ENCODE measurements at regions not wholly inside any gene's neighbourhood (a gene's known extent, or its start where the extent isn't known, plus 50 kb on each side); places are given as distances from the start of the nearest gene placed in this dataset.

DNA sequence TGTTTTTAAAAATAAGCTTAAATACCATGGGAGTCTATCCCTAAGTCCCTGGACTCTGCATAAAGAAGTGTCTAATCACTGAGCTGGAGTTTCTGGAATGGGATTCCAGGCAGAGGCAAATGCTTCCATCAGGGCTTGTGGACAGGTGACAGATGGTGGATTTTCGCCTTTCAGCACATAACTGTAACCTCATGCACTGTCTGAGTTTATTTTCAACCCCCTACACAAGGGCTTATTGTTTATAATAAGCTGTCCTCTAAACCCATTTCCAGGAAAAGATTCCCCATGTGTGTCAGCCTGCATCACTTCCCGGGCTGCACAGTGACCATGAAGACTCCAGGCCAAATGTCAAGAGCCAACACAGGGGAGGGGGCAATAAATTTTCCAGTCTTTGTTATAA is 264.0 kb downstream of the PIK3R1 start:
- DNase-seq (ENCODE audit: low read depth in 2 of 2): no peak

- DNase-seq (ENCODE audit: low read depth in 2 of 2): no peak
Measured at GRCh38 chr5:68480335-68480940, 264.9 kb downstream of the PIK3R1 start.

- DNase-seq (ENCODE audit: low read depth in 2 of 2): no peak
Measured at GRCh38 chr5:68482199-68482598, 266.6 kb downstream of the PIK3R1 start.

DNA sequence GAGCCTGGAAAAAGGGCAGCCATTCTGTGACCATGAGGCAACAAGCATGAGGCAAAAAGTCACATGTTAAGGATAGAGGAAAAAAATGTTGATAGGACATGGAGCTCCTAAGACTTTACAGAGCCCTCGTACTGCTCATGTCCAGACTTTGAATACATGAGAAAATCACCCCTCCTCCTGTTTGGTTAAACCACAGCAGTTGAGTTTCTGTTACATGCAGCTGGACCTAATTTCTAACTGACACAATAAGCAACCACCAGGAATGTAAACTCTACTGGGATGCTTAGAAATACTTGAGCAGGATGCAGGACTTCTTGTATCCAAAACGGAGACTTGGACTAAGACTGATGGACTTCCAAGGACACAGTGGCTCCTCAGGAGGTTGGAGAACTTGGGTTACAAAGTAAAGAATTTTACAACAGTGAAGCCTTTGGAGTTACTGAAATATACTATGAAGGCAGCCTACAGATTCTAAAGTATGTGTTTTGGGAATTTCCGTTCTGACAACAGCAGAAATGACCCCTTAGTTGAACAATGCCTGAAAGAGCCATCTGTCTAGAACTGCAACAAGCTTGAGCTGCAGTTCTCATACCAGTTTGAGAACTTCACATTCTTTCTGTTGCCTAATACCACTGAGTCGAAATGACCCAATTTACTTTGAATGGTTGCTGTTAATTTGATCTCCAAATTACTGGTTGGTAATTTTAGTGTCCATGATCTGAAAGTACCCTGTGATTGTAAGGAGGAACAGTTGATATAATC is 268.9 kb downstream of the PIK3R1 start:
- DNase-seq (ENCODE audit: low read depth in 2 of 2): no peak

DNA sequence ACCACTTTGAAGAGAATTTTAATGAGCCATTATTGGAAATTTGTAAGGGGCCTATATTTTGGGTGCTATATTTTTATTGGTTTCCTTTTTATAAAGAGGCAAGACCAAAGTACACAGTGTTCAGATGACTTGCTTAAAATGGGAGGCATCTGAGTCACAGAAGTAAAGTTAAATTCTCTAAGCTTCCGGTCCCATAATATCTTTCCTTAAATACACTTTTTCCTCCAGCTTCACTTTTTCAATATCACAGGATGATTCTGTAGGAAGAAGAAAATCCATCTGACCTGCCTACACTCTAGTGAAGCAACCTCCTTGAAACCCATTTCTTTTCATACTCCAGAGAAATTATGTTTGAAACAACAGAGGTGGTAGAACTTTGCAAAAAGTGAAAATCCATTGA is 274.0 kb downstream of the PIK3R1 start:
- no peak for DNase-seq (ENCODE audit: low read depth in 2 of 2)

- DNase-seq (ENCODE audit: low read depth in 2 of 2): no peak
Measured at GRCh38 chr5:68490406-68490805, 274.9 kb downstream of the PIK3R1 start.

DNA sequence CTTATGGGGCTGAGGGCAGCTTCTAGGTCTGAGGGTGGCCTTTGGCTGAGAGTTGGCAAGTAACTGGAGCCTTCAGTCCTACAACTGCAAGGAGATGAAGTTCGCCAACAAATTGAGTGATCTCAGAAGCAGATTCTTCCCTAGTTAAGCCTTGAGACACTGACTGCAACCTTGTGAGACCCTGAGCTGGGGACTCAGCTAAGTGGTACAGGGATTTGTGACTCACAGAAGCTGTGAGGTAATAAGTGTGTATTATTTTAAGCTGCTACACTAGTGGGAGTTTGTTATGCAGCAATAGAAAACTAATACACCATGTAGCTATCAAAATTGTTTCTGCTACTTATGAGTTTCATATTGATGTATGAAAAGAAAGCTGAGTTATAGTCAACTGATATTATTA is 279.2 kb downstream of the PIK3R1 start:
- DNase-seq (ENCODE audit: low read depth in 2 of 2): no peak

DNA sequence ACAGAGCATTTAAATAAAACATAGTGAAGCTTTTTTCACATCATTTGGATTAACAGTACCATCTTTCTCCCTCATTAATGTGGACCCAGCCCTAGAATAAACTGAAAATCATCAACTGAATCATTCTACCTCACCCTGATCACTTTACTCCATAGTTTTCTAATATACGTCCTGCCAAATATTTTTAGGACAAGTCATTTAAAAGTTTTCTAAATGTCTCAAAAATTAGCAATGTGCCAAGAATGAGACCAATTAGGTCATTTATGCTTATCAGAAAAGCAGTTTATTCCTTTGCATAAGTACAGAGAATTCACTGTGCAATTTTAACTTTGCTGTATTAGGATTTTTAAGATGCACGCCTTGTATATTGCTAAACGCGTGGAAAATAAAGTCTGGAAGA is 284.4 kb downstream of the PIK3R1 start:
- DNase-seq (ENCODE audit: low read depth in 2 of 2): no peak

DNA sequence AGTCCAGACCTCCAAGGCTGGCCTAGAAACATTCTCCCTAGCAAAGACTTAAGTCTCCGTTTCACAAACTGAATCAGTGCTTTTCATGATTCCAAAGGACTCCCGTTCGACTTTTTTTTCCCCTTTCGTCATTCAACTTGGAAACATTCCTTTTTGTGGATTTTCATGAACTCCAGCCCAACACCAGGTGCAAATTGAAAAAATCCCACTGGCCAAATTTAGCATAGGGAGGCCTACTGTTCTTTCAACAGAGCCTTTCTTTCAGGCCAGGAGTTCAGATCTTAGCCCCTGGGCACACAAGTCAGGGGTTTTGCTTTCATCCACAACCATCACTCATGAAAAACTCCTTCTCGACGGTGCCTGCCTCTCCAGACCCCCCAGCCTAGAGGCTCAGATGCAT is 285.3 kb downstream of the PIK3R1 start:
- DNase-seq (ENCODE audit: low read depth in 2 of 2): no peak

GRCh38 chr5:68502531-68502930 is 287.0 kb downstream of the PIK3R1 start:
- no peak for DNase-seq (ENCODE audit: low read depth in 2 of 2)

DNA sequence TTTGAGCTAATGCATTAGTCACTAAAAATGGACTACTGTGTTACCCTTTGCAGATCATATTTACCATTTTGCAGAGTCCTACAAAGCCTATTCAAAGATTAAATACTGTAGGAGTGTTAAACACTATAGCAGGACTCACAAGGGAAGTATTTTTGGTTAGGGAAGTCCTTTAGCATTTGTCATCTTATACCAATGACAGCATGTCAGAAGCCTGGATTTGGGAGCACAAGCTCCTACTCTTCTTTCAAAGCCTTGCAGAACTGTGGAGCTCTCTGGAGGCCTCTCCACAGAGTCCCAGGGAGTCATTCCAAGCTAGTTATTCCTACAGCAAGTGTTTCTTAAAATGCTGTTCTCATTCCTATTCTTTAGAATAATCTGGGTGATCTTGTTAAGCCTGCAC is 288.8 kb downstream of the PIK3R1 start:
- no peak for DNase-seq (ENCODE audit: low read depth in 2 of 2)

GRCh38 chr5:68505917-68506860 is 290.6 kb downstream of the PIK3R1 start:
- no peak for DNase-seq (ENCODE audit: low read depth in 2 of 2)

GRCh38 chr5:68515514-68515913 is 300.0 kb downstream of the PIK3R1 start:
- DNase-seq (ENCODE audit: low read depth in 2 of 2): no peak

GRCh38 chr5:68518286-68518685 is 302.7 kb downstream of the PIK3R1 start:
- DNase-seq (ENCODE audit: low read depth in 2 of 2): no peak

DNA sequence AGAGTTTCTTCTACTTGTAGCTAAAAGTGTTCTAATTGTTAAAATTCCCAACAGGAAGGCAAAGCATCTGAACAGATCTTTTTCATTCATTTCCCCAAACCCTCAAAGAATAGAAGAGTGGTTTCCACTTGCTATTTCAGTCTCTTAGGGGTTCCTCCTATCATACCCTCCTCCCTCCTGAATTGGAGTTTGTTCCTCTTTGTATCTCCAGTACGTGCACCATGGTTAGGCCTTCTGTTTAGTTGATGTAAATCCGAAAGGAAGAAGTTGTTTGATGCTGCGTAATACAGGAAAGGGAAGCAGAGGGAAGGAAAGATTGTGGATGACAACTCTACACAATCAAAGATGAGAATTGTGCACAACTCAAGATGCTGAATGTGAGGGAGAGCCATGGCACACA is 303.6 kb downstream of the PIK3R1 start:
- no peak for DNase-seq (ENCODE audit: low read depth in 2 of 2)

DNA sequence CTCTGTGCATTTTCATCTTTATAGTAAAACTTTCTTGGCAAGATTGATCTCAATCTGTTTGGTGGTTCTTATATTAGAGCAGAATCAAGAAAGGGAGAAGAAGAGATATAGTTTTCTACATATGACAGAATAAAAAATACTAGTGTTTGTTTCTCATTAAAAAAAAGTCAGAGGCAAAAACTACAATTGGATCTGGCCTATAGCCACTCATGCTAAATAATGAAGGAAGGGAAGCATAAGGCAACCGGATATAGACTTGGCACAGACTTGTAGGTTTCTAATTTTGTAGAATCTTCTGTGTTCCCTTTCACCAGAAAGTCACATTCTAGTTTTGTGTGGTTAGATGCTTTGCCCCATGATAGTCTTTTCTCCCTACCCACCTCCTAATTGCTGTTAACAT is 306.2 kb downstream of the PIK3R1 start:
- DNase-seq (ENCODE audit: low read depth in 2 of 2): no peak

- DNase-seq (ENCODE audit: low read depth in 2 of 2): no peak
Measured at GRCh38 chr5:68522863-68523262, 307.3 kb downstream of the PIK3R1 start.

DNA sequence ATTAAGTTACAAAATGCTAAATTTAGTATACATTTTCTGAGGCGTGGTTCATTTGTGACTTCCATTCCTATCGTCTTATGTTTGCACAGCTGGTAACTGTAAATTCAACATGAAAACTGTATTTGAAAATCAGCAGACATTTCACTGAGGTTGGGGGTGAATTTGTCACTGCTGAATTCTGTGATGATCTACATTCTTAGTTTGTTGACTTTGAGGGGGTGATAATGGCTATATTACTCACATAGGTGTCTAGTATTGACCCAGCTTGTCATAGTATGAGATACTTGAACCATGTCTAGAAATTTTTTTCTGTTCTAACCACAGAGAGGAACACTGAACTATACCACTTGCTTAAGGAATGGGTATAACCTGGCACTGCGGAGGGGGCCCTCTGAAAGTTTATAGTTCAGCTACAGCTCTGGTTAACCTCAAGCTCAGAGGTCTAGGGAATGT is 313.3 kb downstream of the PIK3R1 start:
- no peak for DNase-seq (ENCODE audit: low read depth in 2 of 2)

- DNase-seq (ENCODE audit: low read depth in 2 of 2): no peak
Measured at GRCh38 chr5:68529581-68529980, 314.0 kb downstream of the PIK3R1 start.

DNA sequence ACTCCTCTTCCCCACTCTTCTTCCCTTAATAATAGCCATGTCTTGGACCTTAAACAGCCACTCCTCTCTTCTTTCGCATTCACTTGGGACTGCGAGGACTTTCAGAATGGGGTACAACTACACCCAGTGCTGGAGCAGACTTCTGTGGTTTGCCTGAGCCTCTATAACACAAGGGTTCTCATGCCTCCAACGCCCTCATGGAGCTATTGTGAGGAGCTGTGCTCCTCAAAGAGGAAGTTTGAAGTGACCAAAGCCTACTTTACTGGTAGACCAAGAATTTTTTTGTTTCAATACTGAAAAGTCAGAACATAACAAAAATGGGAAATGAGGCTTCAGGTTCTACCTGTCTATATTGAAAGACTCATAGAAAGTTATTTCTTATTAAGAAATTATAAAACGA is 316.4 kb downstream of the PIK3R1 start:
- no peak for DNase-seq (ENCODE audit: low read depth in 2 of 2)

DNA sequence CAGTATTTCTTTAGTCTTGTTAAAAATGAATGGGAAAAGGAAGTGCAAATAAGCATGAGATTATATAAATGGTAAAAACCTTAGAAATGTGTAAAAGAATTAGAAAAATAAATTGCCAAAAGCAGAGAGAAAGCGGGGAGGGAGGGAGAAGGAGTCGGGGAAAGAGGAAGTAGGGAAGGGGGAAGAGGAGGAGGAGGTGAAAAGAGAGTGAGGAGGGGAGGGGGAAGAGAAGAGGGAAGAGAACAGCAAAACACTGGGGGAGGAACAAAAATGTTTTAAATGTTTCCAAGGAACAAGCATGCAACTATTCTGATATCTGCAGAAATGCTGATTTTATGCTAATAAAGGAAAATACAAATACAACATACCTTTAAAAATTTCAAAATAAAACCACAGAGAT is 317.5 kb downstream of the PIK3R1 start:
- DNase-seq (ENCODE audit: low read depth in 2 of 2): no peak

DNA sequence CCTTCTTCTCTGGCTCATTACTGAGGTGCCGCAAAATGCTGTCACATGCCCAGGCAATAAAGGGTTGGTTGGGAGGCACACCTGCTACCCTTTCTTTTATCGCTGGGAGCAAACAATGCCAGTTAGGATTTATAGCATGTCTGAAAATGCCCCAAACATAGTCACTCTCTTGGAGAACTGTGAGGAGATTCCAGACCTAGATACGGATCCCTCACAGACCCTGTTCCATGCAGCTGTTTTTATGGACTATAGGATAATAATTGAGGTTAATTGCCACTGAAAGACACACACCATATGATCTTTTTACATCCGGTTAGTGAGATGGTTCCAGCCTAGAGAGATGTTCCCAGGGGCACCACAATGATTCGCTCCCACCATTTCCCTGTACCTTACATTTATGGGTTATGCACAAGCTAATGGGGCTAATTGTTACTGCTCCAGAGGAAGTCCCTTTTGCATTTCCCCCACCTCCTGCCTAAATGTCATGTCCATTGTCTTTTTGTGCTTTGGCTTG is 318.1 kb downstream of the PIK3R1 start:
- no peak for DNase-seq (ENCODE audit: low read depth in 2 of 2)

All from activated CD8-positive, alpha-beta memory T cell treated with anti-CD3 and anti-CD28 coated beads for 4 hours (primary cell).